HL-60 (cell line): ENCODE measurements at regions not wholly inside any gene's neighbourhood (a gene's known extent, or its start where the extent isn't known, plus 50 kb on each side); places are given as distances from the start of the nearest gene placed in this dataset.

ENCODE experiments used
- DNase-seq, 2 experiments: peaks; one replicate each; pipeline ENCODE4 v3.0.0-alpha.2; 2010 to 2020; ENCODE audit warnings: low read depth in 1 of 2, low spot score in 1 of 2
- H3K27ac ChIP-seq: fragments of 250-450 bp; sonication (Bioruptor Pico); replicated peaks from 2 replicates; pipeline ENCODE4 v1.5.1; 2020; ENCODE audit warnings: mild to moderate bottlenecking, moderate library complexity
- H3K27me3 ChIP-seq: fragments of 250-450 bp; sonication (Bioruptor Pico); 2 replicates; pipeline ENCODE4 v1.5.1; 2021; ENCODE audit warnings: mild to moderate bottlenecking, moderate library complexity; ENCODE audit not compliant: insufficient read depth, poor library complexity, severe bottlenecking
- H3K4me3 ChIP-seq: replicated peaks from 2 replicates; pipeline ENCODE4 v1.5.1; 2011; ENCODE audit warnings: mild to moderate bottlenecking, control low read depth, low read length; ENCODE audit not compliant: insufficient read depth
- GABPA ChIP-seq: IDR thresholded peaks from 2 replicates; pipeline ENCODE4 v1.6.1; 2012; ENCODE audit warnings: low read depth
- POLR2AphosphoS5 ChIP-seq: IDR thresholded peaks from 2 replicates; pipeline ENCODE4 v1.6.1; 2012; ENCODE audit warnings: low read depth
- SPI1 ChIP-seq: IDR thresholded peaks from 2 replicates; pipeline ENCODE4 v1.6.1; 2012; ENCODE audit warnings: low read depth, mild to moderate bottlenecking, borderline replicate concordance
- TF ChIP-seq, protein P1 (sequence below): IDR thresholded peaks from one replicate; pipeline ENCODE4 v1.5.1; 2011; ENCODE audit warnings: low read length, control low read depth, inconsistent platforms; ENCODE audit not compliant: insufficient read depth
- TF ChIP-seq, protein P2 (sequence below): IDR thresholded peaks from 2 replicates; pipeline ENCODE4 v1.6.1; 2012; ENCODE audit warnings: low read depth; ENCODE audit not compliant: insufficient replicate concordance

DNA sequence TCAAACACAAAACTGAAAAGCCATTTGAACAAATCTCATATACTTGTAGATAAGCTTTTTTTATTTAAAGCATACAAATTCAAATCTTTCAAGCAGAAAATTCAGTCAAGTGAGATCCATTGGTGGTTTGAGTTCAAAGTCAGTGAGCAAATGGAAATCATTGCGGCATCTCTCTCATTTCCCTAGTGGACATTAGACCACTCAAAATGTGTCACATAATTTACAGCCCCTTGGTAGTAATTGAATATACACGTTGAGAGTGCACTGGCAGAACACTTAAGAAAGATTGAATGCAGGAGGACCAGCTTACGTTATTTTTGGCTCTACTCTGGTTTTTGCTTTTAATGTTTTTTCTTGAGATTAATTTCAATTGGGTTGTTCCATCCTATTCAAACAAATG lies 633.7 kb downstream of the USP25 start:
- Histone ChIP-seq H3K4me3 (no peak overlapping the region), H3K27ac (no peak overlapping the region), H3K27me3 (no peaks in the 10 kb centered on the region)
- no peak for DNase-seq
- TF ChIP-seq GABPA, result no peak
- TF ChIP-seq, protein P1, sequence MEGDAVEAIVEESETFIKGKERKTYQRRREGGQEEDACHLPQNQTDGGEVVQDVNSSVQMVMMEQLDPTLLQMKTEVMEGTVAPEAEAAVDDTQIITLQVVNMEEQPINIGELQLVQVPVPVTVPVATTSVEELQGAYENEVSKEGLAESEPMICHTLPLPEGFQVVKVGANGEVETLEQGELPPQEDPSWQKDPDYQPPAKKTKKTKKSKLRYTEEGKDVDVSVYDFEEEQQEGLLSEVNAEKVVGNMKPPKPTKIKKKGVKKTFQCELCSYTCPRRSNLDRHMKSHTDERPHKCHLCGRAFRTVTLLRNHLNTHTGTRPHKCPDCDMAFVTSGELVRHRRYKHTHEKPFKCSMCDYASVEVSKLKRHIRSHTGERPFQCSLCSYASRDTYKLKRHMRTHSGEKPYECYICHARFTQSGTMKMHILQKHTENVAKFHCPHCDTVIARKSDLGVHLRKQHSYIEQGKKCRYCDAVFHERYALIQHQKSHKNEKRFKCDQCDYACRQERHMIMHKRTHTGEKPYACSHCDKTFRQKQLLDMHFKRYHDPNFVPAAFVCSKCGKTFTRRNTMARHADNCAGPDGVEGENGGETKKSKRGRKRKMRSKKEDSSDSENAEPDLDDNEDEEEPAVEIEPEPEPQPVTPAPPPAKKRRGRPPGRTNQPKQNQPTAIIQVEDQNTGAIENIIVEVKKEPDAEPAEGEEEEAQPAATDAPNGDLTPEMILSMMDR, result no peak
- TF ChIP-seq POLR2AphosphoS5, result no peak
- no peak for TF ChIP-seq SPI1
- TF ChIP-seq, protein P2, sequence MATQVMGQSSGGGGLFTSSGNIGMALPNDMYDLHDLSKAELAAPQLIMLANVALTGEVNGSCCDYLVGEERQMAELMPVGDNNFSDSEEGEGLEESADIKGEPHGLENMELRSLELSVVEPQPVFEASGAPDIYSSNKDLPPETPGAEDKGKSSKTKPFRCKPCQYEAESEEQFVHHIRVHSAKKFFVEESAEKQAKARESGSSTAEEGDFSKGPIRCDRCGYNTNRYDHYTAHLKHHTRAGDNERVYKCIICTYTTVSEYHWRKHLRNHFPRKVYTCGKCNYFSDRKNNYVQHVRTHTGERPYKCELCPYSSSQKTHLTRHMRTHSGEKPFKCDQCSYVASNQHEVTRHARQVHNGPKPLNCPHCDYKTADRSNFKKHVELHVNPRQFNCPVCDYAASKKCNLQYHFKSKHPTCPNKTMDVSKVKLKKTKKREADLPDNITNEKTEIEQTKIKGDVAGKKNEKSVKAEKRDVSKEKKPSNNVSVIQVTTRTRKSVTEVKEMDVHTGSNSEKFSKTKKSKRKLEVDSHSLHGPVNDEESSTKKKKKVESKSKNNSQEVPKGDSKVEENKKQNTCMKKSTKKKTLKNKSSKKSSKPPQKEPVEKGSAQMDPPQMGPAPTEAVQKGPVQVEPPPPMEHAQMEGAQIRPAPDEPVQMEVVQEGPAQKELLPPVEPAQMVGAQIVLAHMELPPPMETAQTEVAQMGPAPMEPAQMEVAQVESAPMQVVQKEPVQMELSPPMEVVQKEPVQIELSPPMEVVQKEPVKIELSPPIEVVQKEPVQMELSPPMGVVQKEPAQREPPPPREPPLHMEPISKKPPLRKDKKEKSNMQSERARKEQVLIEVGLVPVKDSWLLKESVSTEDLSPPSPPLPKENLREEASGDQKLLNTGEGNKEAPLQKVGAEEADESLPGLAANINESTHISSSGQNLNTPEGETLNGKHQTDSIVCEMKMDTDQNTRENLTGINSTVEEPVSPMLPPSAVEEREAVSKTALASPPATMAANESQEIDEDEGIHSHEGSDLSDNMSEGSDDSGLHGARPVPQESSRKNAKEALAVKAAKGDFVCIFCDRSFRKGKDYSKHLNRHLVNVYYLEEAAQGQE, result no peak

DNA sequence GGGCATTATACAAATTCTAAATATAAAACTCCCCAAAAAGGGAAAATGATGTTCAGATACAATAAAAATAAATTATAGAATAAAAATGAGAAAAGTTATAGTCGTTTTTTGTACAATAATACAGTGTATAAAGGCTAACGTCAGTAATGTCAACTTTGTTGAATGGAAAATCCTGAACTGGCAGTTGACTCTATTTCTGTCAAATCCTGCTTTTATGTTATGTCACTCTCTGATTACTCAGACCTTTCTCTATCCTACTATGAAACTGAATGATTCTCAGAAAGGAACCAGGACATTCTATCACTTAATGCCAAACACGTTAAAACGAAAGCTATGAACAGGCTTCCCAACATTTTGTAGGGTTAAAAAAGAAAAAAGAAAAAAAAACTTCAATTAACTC lies 636.4 kb downstream of the USP25 start:
- Histone ChIP-seq H3K4me3 (no peak overlapping the region), H3K27me3 (no peaks in the 10 kb centered on the region), H3K27ac (no peak overlapping the region)
- no peak for TF ChIP-seq GABPA
- no peak for DNase-seq

DNA sequence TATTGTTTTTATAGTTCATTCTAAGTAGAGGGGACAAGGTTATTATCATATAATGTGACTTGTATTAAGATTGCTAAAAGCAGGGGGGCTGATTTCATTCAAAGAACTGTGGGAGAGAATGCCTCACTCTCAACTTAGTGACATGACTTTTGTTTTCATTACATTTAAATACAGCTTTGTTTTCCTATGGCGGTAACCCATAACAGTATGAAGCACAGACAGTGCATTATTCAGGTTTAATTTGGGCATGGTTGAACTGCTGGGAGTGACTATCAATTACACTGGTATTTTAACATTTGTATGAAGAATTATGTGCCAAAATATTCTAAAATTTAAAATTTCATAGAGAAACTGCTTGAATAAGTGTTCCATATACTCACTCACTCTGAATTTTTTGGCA lies 637.3 kb downstream of the USP25 start:
- Histone ChIP-seq H3K27me3 (no peaks in the 10 kb centered on the region), H3K4me3 (no peak overlapping the region), H3K27ac (no peak overlapping the region)
- DNase-seq, result no peak
- TF ChIP-seq POLR2AphosphoS5 (no peak), SPI1 (no peak), GABPA (no peak)
- TF ChIP-seq, protein P1, result no peak
- TF ChIP-seq, protein P2, result no peak

DNA sequence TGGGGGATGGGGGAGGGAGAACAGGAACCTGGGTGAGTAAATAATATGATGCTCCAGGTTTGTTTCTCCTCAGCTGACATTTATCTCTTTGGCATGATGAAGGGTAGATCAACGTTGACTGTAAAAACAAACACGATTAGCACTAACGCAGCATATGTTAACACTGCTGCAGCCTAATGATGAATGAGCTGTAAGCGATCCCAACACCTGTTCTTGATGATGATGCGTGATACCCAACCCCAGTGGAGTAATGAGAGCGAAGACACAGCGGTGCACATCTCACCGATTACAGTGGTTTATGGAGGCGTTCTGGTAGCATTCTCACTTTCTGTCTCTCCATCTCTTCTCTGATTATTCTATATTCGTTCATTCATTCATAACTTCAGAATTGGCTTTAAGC lies 640.4 kb downstream of the USP25 start:
- Histone ChIP-seq H3K4me3 (no peak overlapping the region), H3K27me3 (no peaks in the 10 kb centered on the region), H3K27ac (no peak overlapping the region)
- no peak for DNase-seq
- TF ChIP-seq, protein P2, result no peak
- no peak for TF ChIP-seq POLR2AphosphoS5
- TF ChIP-seq SPI1, result no peak
- TF ChIP-seq, protein P1, result no peak
- no peak for TF ChIP-seq GABPA
